GM12878 (cell line): ENCODE measurements at regions not wholly inside any gene's neighbourhood (a gene's known extent, or its start where the extent isn't known, plus 50 kb on each side); places are given as distances from the start of the nearest gene placed in this dataset.

Experiments used
- ETV6 ChIP-seq, 2 experiments: fragments of 450-650 bp in 1 of 2; IDR thresholded peaks in 1 of 2; conservative IDR thresholded peaks in 1 of 2; 2 replicates each; pipeline ENCODE4 v1.6.1; 2014; ENCODE audit warnings: antibody characterized with exemption in 1 of 2, borderline replicate concordance in 1 of 2, low read depth in 1 of 2, mild to moderate bottlenecking in 1 of 2, moderate library complexity in 1 of 2
- KAT2A ChIP-seq: conservative IDR thresholded peaks from 2 replicates; pipeline ENCODE4 v1.6.1; 2011; ENCODE audit warnings: low read depth, low read length; ENCODE audit not compliant: control insufficient read depth
- MYC ChIP-seq: IDR thresholded peaks from 2 replicates; pipeline ENCODE4 v1.6.1; 2011; ENCODE audit warnings: mild to moderate bottlenecking, low read length, moderate library complexity, inconsistent platforms; ENCODE audit not compliant: insufficient read depth, insufficient replicate concordance, insufficient read length, severe bottlenecking
- NRF1 ChIP-seq: conservative IDR thresholded peaks from 2 replicates; pipeline ENCODE4 v1.6.1; 2011; ENCODE audit warnings: mild to moderate bottlenecking, low read depth, low read length, improper control_type of control experiment
- POLR2A ChIP-seq: IDR thresholded peaks from 2 replicates; pipeline ENCODE4 v1.6.1; 2011; ENCODE audit warnings: low read depth, mild to moderate bottlenecking, low read length
- RCOR1 ChIP-seq: conservative IDR thresholded peaks from 2 replicates; pipeline ENCODE4 v1.6.1; 2012; ENCODE audit warnings: low read depth, low read length, improper control_type of control experiment
- RELA ChIP-seq: fragments of 450-650 bp; IDR thresholded peaks from 2 replicates; pipeline ENCODE4 v1.8.0; 2014; ENCODE audit warnings: borderline replicate concordance; ENCODE audit not compliant: partially characterized antibody
- RFX5 ChIP-seq: IDR thresholded peaks from 2 replicates; pipeline ENCODE4 v1.6.1; 2011; ENCODE audit warnings: low read depth, low read length, improper control_type of control experiment
- SIN3A ChIP-seq: IDR thresholded peaks from 2 replicates; pipeline ENCODE4 v1.6.1; 2012; ENCODE audit warnings: low read depth, low read length, improper control_type of control experiment
- TF ChIP-seq, protein P1 (sequence below), 3 experiments: IDR thresholded peaks in 2 of 3; conservative IDR thresholded peaks in 1 of 3; 2 replicates each; pipeline ENCODE4 v1.5.1; 2011; ENCODE audit warnings: low read depth in 3 of 3, low read length in 3 of 3, mild to moderate bottlenecking in 3 of 3, control low read depth in 2 of 3, moderate library complexity in 2 of 3, inconsistent platforms in 1 of 3, mixed read lengths in 1 of 3; ENCODE audit not compliant: control insufficient read depth in 2 of 3, insufficient read depth in 1 of 3; ENCODE audit errors: extremely low read depth in 1 of 3

DNA sequence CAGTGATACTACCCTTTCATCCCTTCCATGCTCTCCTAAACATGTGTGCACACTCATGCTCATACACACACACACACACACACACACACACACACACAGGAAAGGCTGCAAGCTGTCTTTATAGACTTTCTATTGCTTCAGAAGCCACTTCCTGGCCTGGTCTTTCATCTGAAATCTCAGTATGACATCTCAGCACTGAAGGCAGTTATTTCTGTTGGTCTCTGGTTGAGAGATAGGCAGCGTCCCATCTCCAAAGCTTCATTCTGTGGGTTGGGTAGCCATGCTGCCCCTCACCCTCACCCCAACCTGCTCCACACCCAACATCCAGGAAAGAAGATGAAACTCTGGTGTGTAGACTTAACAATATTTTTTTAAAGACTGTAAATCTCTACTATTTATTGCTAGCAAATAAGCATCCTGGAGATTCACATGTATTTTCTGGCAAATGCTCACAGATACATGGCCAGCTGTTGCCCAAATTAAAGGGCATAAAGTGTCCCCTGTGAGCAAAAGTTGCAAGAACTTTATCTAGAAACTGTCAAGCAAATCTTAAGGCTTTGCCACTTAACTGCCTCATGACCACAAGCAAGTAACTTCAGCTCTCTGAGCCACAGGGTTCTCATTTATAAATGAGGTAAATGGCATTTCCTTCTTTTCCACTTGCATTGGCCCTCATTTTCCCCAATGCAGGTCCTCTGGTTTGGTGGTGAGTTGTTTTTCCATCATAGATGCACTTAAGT is 189.8 kb upstream of the AFF2 start:
- TF ChIP-seq ETV6 (conservative IDR thresholded peaks at IDR 0.05 in 1 of 2, IDR thresholded peaks at IDR 0.05 in 1 of 2; ENCODE audit: borderline replicate concordance in 1 of 2, low read depth in 1 of 2): peak in 1 of 2 experiments; percentile 50; a peak in 1 of 4 replicates
- no peak for TF ChIP-seq SIN3A
- TF ChIP-seq POLR2A: no peak
- no peak for TF ChIP-seq NRF1
- TF ChIP-seq, protein P1, sequence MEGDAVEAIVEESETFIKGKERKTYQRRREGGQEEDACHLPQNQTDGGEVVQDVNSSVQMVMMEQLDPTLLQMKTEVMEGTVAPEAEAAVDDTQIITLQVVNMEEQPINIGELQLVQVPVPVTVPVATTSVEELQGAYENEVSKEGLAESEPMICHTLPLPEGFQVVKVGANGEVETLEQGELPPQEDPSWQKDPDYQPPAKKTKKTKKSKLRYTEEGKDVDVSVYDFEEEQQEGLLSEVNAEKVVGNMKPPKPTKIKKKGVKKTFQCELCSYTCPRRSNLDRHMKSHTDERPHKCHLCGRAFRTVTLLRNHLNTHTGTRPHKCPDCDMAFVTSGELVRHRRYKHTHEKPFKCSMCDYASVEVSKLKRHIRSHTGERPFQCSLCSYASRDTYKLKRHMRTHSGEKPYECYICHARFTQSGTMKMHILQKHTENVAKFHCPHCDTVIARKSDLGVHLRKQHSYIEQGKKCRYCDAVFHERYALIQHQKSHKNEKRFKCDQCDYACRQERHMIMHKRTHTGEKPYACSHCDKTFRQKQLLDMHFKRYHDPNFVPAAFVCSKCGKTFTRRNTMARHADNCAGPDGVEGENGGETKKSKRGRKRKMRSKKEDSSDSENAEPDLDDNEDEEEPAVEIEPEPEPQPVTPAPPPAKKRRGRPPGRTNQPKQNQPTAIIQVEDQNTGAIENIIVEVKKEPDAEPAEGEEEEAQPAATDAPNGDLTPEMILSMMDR (IDR thresholded peaks at IDR 0.05 in 2 of 3, conservative IDR thresholded peaks at IDR 0.05 in 1 of 3; ENCODE audit: control insufficient read depth in 2 of 3, extremely low read depth in 1 of 3, insufficient read depth in 1 of 3, low read depth in 3 of 3, low read length in 3 of 3): no peak
- TF ChIP-seq MYC: no peak
- TF ChIP-seq RELA: no peak
- no peak for TF ChIP-seq RFX5
- no peak for TF ChIP-seq RCOR1
- no peak for TF ChIP-seq KAT2A
